ENCODE measurements at regions not wholly inside any gene's neighbourhood (a gene's known extent, or its start where the extent isn't known, plus 50 kb on each side); places are given as distances from the start of the nearest gene placed in this dataset.
"Not testable (repeated sequence)": the region's sequence is repeated elsewhere in the genome, so short reads cannot be mapped to it uniquely, and the experiment has no call there.

- DNase-seq (ENCODE audit: low read depth, low spot score) = no peak
Observed at GRCh38 chr2:77721593-77721992, 199.4 kb upstream of the LRRTM4 start.

GRCh38 chr2:77725045-77725444 lies 202.9 kb upstream of the LRRTM4 start:
- no peak for DNase-seq (ENCODE audit: low read depth, low spot score)

GRCh38 chr2:77734662-77735340 lies 212.6 kb upstream of the LRRTM4 start:
- DNase-seq (ENCODE audit: low read depth, low spot score) = not testable (repeated sequence)

- no peak for DNase-seq (ENCODE audit: low read depth, low spot score)
Observed at GRCh38 chr2:77737236-77737635, 215.1 kb upstream of the LRRTM4 start.

- DNase-seq (ENCODE audit: low read depth, low spot score) = no peak
Observed at GRCh38 chr2:77746780-77747179, 224.6 kb upstream of the LRRTM4 start.

GRCh38 chr2:77753710-77754345 lies 231.7 kb upstream of the LRRTM4 start:
- DNase-seq (ENCODE audit: low read depth, low spot score) = not testable (repeated sequence)

- no peak for DNase-seq (ENCODE audit: low read depth, low spot score)
Observed at GRCh38 chr2:77767388-77768076, 245.4 kb upstream of the LRRTM4 start.

GRCh38 chr2:77768508-77768907 lies 246.3 kb upstream of the LRRTM4 start:
- no peak for DNase-seq (ENCODE audit: low read depth, low spot score)

- DNase-seq (ENCODE audit: low read depth, low spot score) = no peak
Observed at GRCh38 chr2:77778917-77779316, 256.7 kb upstream of the LRRTM4 start.

- DNase-seq (ENCODE audit: low read depth, low spot score) = not testable (repeated sequence)
Observed at GRCh38 chr2:77793500-77793899, 271.3 kb upstream of the LRRTM4 start.

GRCh38 chr2:77796397-77796796 lies 274.2 kb upstream of the LRRTM4 start:
- no peak for DNase-seq (ENCODE audit: low read depth, low spot score)

GRCh38 chr2:77797088-77797487 lies 274.9 kb upstream of the LRRTM4 start:
- DNase-seq (ENCODE audit: low read depth, low spot score) = no peak

GRCh38 chr2:77800410-77800809 lies 278.2 kb upstream of the LRRTM4 start:
- DNase-seq (ENCODE audit: low read depth, low spot score) = no peak

- no peak for DNase-seq (ENCODE audit: low read depth, low spot score)
Observed at GRCh38 chr2:77807531-77808215, 285.5 kb upstream of the LRRTM4 start.

- DNase-seq (ENCODE audit: low read depth, low spot score) = no peak
Observed at GRCh38 chr2:77808599-77808998, 286.4 kb upstream of the LRRTM4 start.

- DNase-seq (ENCODE audit: low read depth, low spot score) = no peak
Observed at GRCh38 chr2:77813599-77813998, 291.4 kb upstream of the LRRTM4 start.

- DNase-seq (ENCODE audit: low read depth, low spot score) = no peak
Observed at GRCh38 chr2:77816618-77817017, 294.4 kb upstream of the LRRTM4 start.

GRCh38 chr2:77818186-77818585 lies 296.0 kb upstream of the LRRTM4 start:
- DNase-seq (ENCODE audit: low read depth, low spot score) = no peak

GRCh38 chr2:77823028-77823427 lies 300.9 kb upstream of the LRRTM4 start:
- DNase-seq (ENCODE audit: low read depth, low spot score) = no peak

- no peak for DNase-seq (ENCODE audit: low read depth, low spot score)
Observed at GRCh38 chr2:77831060-77831459, 308.9 kb upstream of the LRRTM4 start.

- DNase-seq (ENCODE audit: low read depth, low spot score) = no peak
Observed at GRCh38 chr2:77831471-77831870, 309.3 kb upstream of the LRRTM4 start.

GRCh38 chr2:77831898-77832297 lies 309.7 kb upstream of the LRRTM4 start:
- no peak for DNase-seq (ENCODE audit: low read depth, low spot score)
